ENCODE measurements at regions not wholly inside any gene's neighbourhood (a gene's known extent, or its start where the extent isn't known, plus 50 kb on each side); places are given as distances from the start of the nearest gene placed in this dataset.
A peak's percentile ranks its signal among the peaks of the same experiment; 100 is the strongest.

DNA sequence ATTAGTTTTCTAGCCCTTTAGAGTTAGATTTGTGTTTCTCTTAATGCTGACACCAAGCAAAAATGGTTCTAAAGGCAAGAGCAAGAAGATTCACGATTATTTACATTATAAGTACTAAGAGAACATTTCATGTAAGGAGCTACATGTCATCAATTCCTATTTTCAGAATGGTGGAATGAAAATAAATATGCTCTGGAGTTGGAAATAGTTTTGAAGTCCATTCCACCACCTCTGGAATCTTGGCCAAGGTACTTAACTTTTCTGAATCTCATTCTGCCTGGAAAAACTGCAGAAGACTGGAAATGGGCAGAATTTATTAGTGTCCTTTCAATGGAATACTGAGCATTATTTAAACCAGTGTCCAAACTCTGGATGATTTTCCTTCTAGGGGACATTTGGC lies 125.1 kb upstream of the RAB11FIP2 start:
- no peak overlapping the region for H2BK120ac ChIP-seq (ENCODE audit: low read depth, low read length)
- no peak overlapping the region for H2AK5ac ChIP-seq (ENCODE audit: low read depth, low read length)
- no peaks in the 10 kb centered on the region for H3K9me3 ChIP-seq (replicated peaks in 1 of 2; ENCODE audit: control insufficient read depth in 2 of 2, insufficient read depth in 1 of 2, low read depth in 1 of 2, low read length in 2 of 2)
- H3K4ac ChIP-seq (ENCODE audit: low read length): no peak overlapping the region
- no peaks in the 10 kb centered on the region for H3K36me3 ChIP-seq (replicated peaks in 1 of 2; ENCODE audit: control insufficient read depth in 2 of 2, insufficient read depth in 2 of 2, low read length in 2 of 2)
- H4K91ac ChIP-seq (ENCODE audit: low read depth, low read length, poor library complexity): no peak overlapping the region
- H3K9ac ChIP-seq (ENCODE audit: low read depth, low read length, poor library complexity): no peak overlapping the region
- no peak overlapping the region for H3K27ac ChIP-seq (replicated peaks; ENCODE audit: low read length)
- no peak overlapping the region for H2BK15ac ChIP-seq (ENCODE audit: low read length)
- no CpG with 5 or more reads among the region's 1 CpG for WGBS, 2 donors (ENCODE audit: extremely low coverage in 2 of 2, insufficient read length in 2 of 2, insufficient replicate concordance in 1 of 2)
- no peak overlapping the region for H3K4me3 ChIP-seq (ENCODE audit: low read length in 2 of 2)
- no peak for DNase-seq (ENCODE audit: low spot score)
- H3K27me3 ChIP-seq (ENCODE audit: control insufficient read depth in 3 of 3, insufficient read depth in 3 of 3, low read depth in 1 of 3, low read length in 3 of 3): no peaks in the 10 kb centered on the region
- H3K18ac ChIP-seq (ENCODE audit: low read length): no peak overlapping the region
- H2AFZ ChIP-seq (ENCODE audit: low read length): no peak overlapping the region
- H2BK5ac ChIP-seq (ENCODE audit: low read length): no peak overlapping the region
- no peaks in the 10 kb centered on the region for H3K79me1 ChIP-seq (ENCODE audit: low read depth, low read length)
- H3K14ac ChIP-seq (ENCODE audit: low read length): no peak overlapping the region
- H3K4me1 ChIP-seq (ENCODE audit: control insufficient read depth in 2 of 2, insufficient read depth in 1 of 2, low read depth in 1 of 2, low read length in 2 of 2): no peaks in the 10 kb centered on the region
- no peak overlapping the region for H3K4me2 ChIP-seq (ENCODE audit: insufficient read depth, low read length, poor library complexity, severe bottlenecking)
- H4K8ac ChIP-seq (ENCODE audit: low read depth, low read length): no peak overlapping the region
- H2BK12ac ChIP-seq (ENCODE audit: low read length): no peak overlapping the region
- H3K23ac ChIP-seq (ENCODE audit: low read depth, low read length, poor library complexity): no peak overlapping the region

DNA sequence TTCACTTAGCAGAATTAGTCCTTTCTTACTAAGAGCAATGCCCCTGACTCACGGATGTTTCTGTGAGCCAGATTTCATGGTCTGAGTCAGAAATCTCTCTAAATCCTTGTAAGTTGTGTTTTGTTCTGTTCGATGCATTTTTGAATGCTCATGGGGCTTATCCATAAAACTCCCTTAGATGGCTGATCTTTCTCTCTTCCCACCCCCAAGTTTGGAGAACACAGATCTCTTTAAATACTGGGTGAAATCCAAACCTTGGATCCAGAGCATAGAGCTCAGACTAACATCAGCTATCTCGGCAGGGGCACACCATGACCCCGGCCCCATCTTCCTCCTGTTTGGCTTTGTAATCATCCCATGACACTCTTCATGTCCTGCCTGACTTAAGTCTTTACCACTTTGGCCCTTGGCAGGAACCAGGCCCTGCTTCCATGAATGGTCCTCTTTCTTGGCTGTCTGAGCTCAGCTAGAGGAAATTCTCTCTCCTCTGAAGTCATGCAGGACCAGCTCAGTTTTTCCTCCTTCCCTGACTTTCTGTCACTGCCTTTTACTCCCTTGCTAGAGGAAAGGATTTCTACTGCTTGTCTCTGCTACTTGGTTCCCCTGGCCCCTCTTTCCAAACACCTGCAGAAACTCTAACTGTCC lies 120.4 kb upstream of the RAB11FIP2 start:
- no peak overlapping the region for H3K4me3 ChIP-seq (ENCODE audit: low read length in 2 of 2)
- H4K8ac ChIP-seq (ENCODE audit: low read depth, low read length): no peak overlapping the region
- H2BK12ac ChIP-seq (ENCODE audit: low read length): no peak overlapping the region
- no peak overlapping the region for H2AFZ ChIP-seq (ENCODE audit: low read length)
- H3K79me1 ChIP-seq (ENCODE audit: low read depth, low read length): no peaks in the 10 kb centered on the region
- H3K9me3 ChIP-seq (replicated peaks in 1 of 2; ENCODE audit: control insufficient read depth in 2 of 2, insufficient read depth in 1 of 2, low read depth in 1 of 2, low read length in 2 of 2): no peaks in the 10 kb centered on the region
- H2BK120ac ChIP-seq (ENCODE audit: low read depth, low read length): no peak overlapping the region
- H4K91ac ChIP-seq (ENCODE audit: low read depth, low read length, poor library complexity): no peak overlapping the region
- H3K27me3 ChIP-seq (ENCODE audit: control insufficient read depth in 3 of 3, insufficient read depth in 3 of 3, low read depth in 1 of 3, low read length in 3 of 3): no peaks in the 10 kb centered on the region
- no peak overlapping the region for H3K4ac ChIP-seq (ENCODE audit: low read length)
- no peak overlapping the region for H3K18ac ChIP-seq (ENCODE audit: low read length)
- H3K14ac ChIP-seq (ENCODE audit: low read length): no peak overlapping the region
- DNase-seq (ENCODE audit: low spot score): no peak
- no peak overlapping the region for H3K27ac ChIP-seq (replicated peaks; ENCODE audit: low read length)
- H3K4me2 ChIP-seq (ENCODE audit: insufficient read depth, low read length, poor library complexity, severe bottlenecking): no peak overlapping the region
- WGBS, 2 donors (ENCODE audit: extremely low coverage in 2 of 2, insufficient read length in 2 of 2, insufficient replicate concordance in 1 of 2): no CpG with 5 or more reads among the region's 4 CpGs
- no peak overlapping the region for H3K9ac ChIP-seq (ENCODE audit: low read depth, low read length, poor library complexity)
- H2AK5ac ChIP-seq (ENCODE audit: low read depth, low read length): no peak overlapping the region
- H3K23ac ChIP-seq (ENCODE audit: low read depth, low read length, poor library complexity): no peak overlapping the region
- no peak overlapping the region for H2BK15ac ChIP-seq (ENCODE audit: low read length)
- peaks cover 0 to 3% of the 10 kb centered on the region in 2 donors for H3K4me1 ChIP-seq (ENCODE audit: control insufficient read depth in 2 of 2, insufficient read depth in 1 of 2, low read depth in 1 of 2, low read length in 2 of 2)
- no peaks in the 10 kb centered on the region for H3K36me3 ChIP-seq (replicated peaks in 1 of 2; ENCODE audit: control insufficient read depth in 2 of 2, insufficient read depth in 2 of 2, low read length in 2 of 2)
- no peak overlapping the region for H2BK5ac ChIP-seq (ENCODE audit: low read length)

- no peak overlapping the region for H4K8ac ChIP-seq (ENCODE audit: low read depth, low read length)
- H3K79me1 ChIP-seq (ENCODE audit: low read depth, low read length): no peaks in the 10 kb centered on the region
- no peak overlapping the region for H3K27ac ChIP-seq (replicated peaks; ENCODE audit: low read length)
- no peak overlapping the region for H4K91ac ChIP-seq (ENCODE audit: low read depth, low read length, poor library complexity)
- H3K4ac ChIP-seq (ENCODE audit: low read length): no peak overlapping the region
- no CpG with 5 or more reads among the region's 6 CpGs for WGBS, 2 donors (ENCODE audit: extremely low coverage in 2 of 2, insufficient read length in 2 of 2, insufficient replicate concordance in 1 of 2)
- H3K4me2 ChIP-seq (ENCODE audit: insufficient read depth, low read length, poor library complexity, severe bottlenecking): no peak overlapping the region
- H2BK5ac ChIP-seq (ENCODE audit: low read length): no peak overlapping the region
- no peak overlapping the region for H2BK15ac ChIP-seq (ENCODE audit: low read length)
- no peak overlapping the region for H3K23ac ChIP-seq (ENCODE audit: low read depth, low read length, poor library complexity)
- H3K9ac ChIP-seq (ENCODE audit: low read depth, low read length, poor library complexity): no peak overlapping the region
- no peaks in the 10 kb centered on the region for H3K36me3 ChIP-seq (replicated peaks in 1 of 2; ENCODE audit: control insufficient read depth in 2 of 2, insufficient read depth in 2 of 2, low read length in 2 of 2)
- H3K9me3 ChIP-seq (replicated peaks in 1 of 2; ENCODE audit: control insufficient read depth in 2 of 2, insufficient read depth in 1 of 2, low read depth in 1 of 2, low read length in 2 of 2): no peaks in the 10 kb centered on the region
- H2AFZ ChIP-seq (ENCODE audit: low read length): no peak overlapping the region
- H3K4me3 ChIP-seq (ENCODE audit: low read length in 2 of 2): no peak overlapping the region
- no peak overlapping the region for H2BK12ac ChIP-seq (ENCODE audit: low read length)
- H3K18ac ChIP-seq (ENCODE audit: low read length): peak overlapping the region; percentile 11
- no peak overlapping the region for H2BK120ac ChIP-seq (ENCODE audit: low read depth, low read length)
- H2AK5ac ChIP-seq (ENCODE audit: low read depth, low read length): no peak overlapping the region
- no peak overlapping the region for H3K14ac ChIP-seq (ENCODE audit: low read length)
- peaks cover 0 to 3% of the 10 kb centered on the region in 2 donors for H3K4me1 ChIP-seq (ENCODE audit: control insufficient read depth in 2 of 2, insufficient read depth in 1 of 2, low read depth in 1 of 2, low read length in 2 of 2)
- no peaks in the 10 kb centered on the region for H3K27me3 ChIP-seq (ENCODE audit: control insufficient read depth in 3 of 3, insufficient read depth in 3 of 3, low read depth in 1 of 3, low read length in 3 of 3)
- no peak for DNase-seq (ENCODE audit: low spot score)
Measured at GRCh38 chr10:118163217-118163616, 116.5 kb upstream of the RAB11FIP2 start.

DNA sequence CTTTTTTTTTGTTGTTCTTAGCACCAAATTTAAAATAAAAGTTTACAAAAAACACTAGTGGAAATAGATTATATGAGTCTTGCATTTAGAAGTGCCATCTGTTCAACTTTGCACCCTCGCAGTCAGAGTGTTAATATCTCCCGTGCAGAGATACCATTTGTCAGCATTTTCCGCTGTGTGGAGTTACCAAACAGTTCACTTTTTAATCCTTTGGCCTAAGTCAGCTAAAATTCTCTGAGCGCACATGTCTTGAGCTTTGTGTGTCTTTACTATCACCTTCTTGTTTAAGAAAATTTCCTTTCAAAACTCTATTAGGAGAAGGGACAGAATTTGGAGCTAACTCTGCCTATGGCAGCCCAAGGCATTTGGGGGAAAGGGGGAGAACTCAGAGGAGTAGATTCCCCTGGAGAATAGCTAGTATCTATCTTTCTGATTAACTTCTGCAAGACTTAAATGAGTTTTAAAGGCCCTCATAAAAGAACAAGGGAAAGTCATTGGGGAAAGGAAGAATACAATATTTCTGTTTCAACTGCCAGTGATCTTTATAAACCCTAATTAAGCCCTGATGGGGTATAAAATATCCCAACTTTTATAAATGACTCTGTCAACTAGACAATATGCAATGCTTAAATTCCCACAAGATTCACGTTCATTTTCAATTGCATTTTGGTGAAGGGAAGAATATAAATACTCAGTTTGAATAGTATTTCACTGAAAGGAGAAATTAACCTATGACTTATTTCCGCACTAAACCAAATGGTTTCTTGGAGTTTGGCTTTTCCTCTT lies 114.9 kb upstream of the RAB11FIP2 start:
- Histone ChIP-seq H3K14ac (ENCODE audit: low read length) (no peak overlapping the region), H3K36me3 (replicated peaks in 1 of 2; ENCODE audit: control insufficient read depth in 2 of 2, insufficient read depth in 2 of 2, low read length in 2 of 2) (no peaks in the 10 kb centered on the region), H3K9ac (ENCODE audit: low read depth, low read length, poor library complexity) (no peak overlapping the region), H3K9me3 (replicated peaks in 1 of 2; ENCODE audit: control insufficient read depth in 2 of 2, insufficient read depth in 1 of 2, low read depth in 1 of 2, low read length in 2 of 2) (no peaks in the 10 kb centered on the region), H3K4me3 (ENCODE audit: low read length in 2 of 2) (no peak overlapping the region), H3K4me2 (ENCODE audit: insufficient read depth, low read length, poor library complexity, severe bottlenecking) (no peak overlapping the region), H3K18ac (ENCODE audit: low read length) (no peak overlapping the region), H2BK15ac (ENCODE audit: low read length) (no peak overlapping the region), H2AK5ac (ENCODE audit: low read depth, low read length) (no peak overlapping the region), H2BK5ac (ENCODE audit: low read length) (no peak overlapping the region), H3K4me1 (ENCODE audit: control insufficient read depth in 2 of 2, insufficient read depth in 1 of 2, low read depth in 1 of 2, low read length in 2 of 2) (peaks cover 0 to 3% of the 10 kb centered on the region in 2 donors), H2BK120ac (ENCODE audit: low read depth, low read length) (no peak overlapping the region), H3K23ac (ENCODE audit: low read depth, low read length, poor library complexity) (no peak overlapping the region), H3K4ac (ENCODE audit: low read length) (no peak overlapping the region), H2BK12ac (ENCODE audit: low read length) (no peak overlapping the region), H3K27ac (replicated peaks; ENCODE audit: low read length) (no peak overlapping the region), H4K91ac (ENCODE audit: low read depth, low read length, poor library complexity) (no peak overlapping the region), H4K8ac (ENCODE audit: low read depth, low read length) (no peak overlapping the region), H3K27me3 (ENCODE audit: control insufficient read depth in 3 of 3, insufficient read depth in 3 of 3, low read depth in 1 of 3, low read length in 3 of 3) (no peaks in the 10 kb centered on the region), H3K79me1 (ENCODE audit: low read depth, low read length) (no peaks in the 10 kb centered on the region), H2AFZ (ENCODE audit: low read length) (no peak overlapping the region)
- WGBS, 2 donors (ENCODE audit: extremely low coverage in 2 of 2, insufficient read length in 2 of 2, insufficient replicate concordance in 1 of 2): no CpG with 5 or more reads among the region's 6 CpGs
- DNase-seq (ENCODE audit: low spot score): no peak

Data from neuronal stem cell (in vitro differentiated cells).